Activated T-helper 17 cell treated with anti-CD3 and anti-CD28 coated beads, Interleukin-2, amount 50 U/mL, for 72 hours (primary cell): ENCODE measurements at regions not wholly inside any gene's neighbourhood (a gene's known extent, or its start where the extent isn't known, plus 50 kb on each side); places are given as distances from the start of the nearest gene placed in this dataset.

Source experiments
- ATAC-seq: fragments of 150-1000 bp; cut with Tn5 transposase; replicated peaks from 2 replicates; pipeline ENCODE4 v1.10.0; 2021; ENCODE audit warnings: mild to moderate bottlenecking, moderate library complexity
- H3K27ac Mint-ChIP-seq: one replicate; pipeline ENCODE4 v1.8.0; 2022; ENCODE audit warnings: mixed read lengths
- H3K27me3 Mint-ChIP-seq: one replicate; pipeline ENCODE4 v1.8.0; 2022; ENCODE audit warnings: mixed read lengths
- H3K36me3 Mint-ChIP-seq: one replicate; pipeline ENCODE4 v1.8.0; 2022; ENCODE audit warnings: low read depth, mild to moderate bottlenecking, mixed read lengths
- H3K4me1 Mint-ChIP-seq: one replicate; pipeline ENCODE4 v1.8.0; 2022; ENCODE audit warnings: mixed read lengths
- H3K4me3 Mint-ChIP-seq: one replicate; pipeline ENCODE4 v1.8.0; 2022; ENCODE audit warnings: mild to moderate bottlenecking, mixed read lengths
- H3K9me3 Mint-ChIP-seq: one replicate; pipeline ENCODE4 v1.8.0; 2022; ENCODE audit warnings: mixed read lengths

GRCh38 chr14:65916055-65916454 is 503.5 kb downstream of the FUT8 start:
- no peak for ATAC-seq
- Mint-ChIP-seq H3K36me3 (no peaks in the 10 kb centered on the region), H3K4me3 (no peak overlapping the region), H3K27me3 (no peaks in the 10 kb centered on the region), H3K4me1 (peaks cover 17% of the 10 kb centered on the region), H3K27ac (no peak overlapping the region), H3K9me3 (no peaks in the 10 kb centered on the region)

DNA sequence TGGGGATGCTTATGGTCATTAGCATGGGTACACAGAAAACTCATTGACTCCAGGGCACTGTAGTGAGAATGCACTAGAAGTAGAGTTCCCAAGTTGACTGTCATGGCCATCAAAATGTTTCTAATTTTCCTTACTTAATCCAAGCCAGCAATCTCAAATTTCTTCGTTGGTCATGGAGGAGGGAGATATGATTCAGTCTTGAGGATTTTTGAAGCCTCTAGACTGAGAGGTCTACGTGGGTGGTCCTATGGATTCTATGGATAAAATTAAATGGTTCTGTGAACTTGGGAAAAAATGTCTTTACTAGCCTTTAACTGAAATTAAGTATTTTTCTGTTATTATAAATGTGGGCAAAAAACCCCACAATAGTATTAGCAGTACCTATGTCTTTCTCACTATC is 508.5 kb downstream of the FUT8 start:
- no peaks in the 10 kb centered on the region for H3K36me3 Mint-ChIP-seq
- H3K27me3 Mint-ChIP-seq: no peaks in the 10 kb centered on the region
- peaks cover 14% of the 10 kb centered on the region for H3K4me1 Mint-ChIP-seq

GRCh38 chr14:65922142-65922541 is 509.6 kb downstream of the FUT8 start:
- H3K36me3 Mint-ChIP-seq: no peaks in the 10 kb centered on the region
- ATAC-seq: no peak
- H3K9me3 Mint-ChIP-seq: no peaks in the 10 kb centered on the region
- H3K27ac Mint-ChIP-seq: no peak overlapping the region
- H3K4me3 Mint-ChIP-seq: no peak overlapping the region
- H3K4me1 Mint-ChIP-seq: peaks cover 19% of the 10 kb centered on the region
- H3K27me3 Mint-ChIP-seq: no peaks in the 10 kb centered on the region

More for the DNA sequence above, 508.5 kb downstream of the FUT8 start:
- no peak overlapping the region for H3K27ac Mint-ChIP-seq
- H3K4me3 Mint-ChIP-seq: no peak overlapping the region
- ATAC-seq: no peak
- H3K9me3 Mint-ChIP-seq: no peaks in the 10 kb centered on the region

DNA sequence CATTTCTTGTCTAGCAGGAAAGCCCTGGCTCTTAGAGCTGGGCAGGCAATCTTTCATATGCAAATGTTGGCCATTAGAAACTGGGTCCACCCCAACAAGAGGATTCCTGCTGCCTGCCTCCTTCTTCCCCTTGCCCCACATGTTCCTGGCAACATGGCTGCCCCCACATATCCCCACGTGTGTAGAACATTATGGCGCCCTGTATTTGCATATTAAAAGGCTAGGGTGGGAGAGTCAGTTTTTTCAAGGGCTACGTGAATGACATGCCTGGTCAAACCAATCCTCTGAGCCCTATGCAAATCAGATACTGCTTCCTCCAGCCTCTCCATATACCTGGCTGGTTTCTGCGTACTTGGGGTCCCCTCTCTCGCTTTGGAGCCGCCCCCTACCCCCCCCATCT is 514.0 kb downstream of the FUT8 start:
- Mint-ChIP-seq H3K4me3 (peak overlapping the region; percentile 74), H3K27me3 (no peaks in the 10 kb centered on the region), H3K9me3 (no peaks in the 10 kb centered on the region), H3K27ac (peak overlapping the region; percentile 93), H3K36me3 (no peaks in the 10 kb centered on the region), H3K4me1 (peaks cover 43% of the 10 kb centered on the region)
- no peak for ATAC-seq

- Mint-ChIP-seq H3K27ac (peak overlapping the region; percentile 93), H3K4me1 (peaks cover 43% of the 10 kb centered on the region), H3K9me3 (no peaks in the 10 kb centered on the region), H3K27me3 (no peaks in the 10 kb centered on the region), H3K4me3 (peak overlapping the region; percentile 74), H3K36me3 (no peaks in the 10 kb centered on the region)
- ATAC-seq: no peak
Observed at GRCh38 chr14:65926935-65927700, 514.6 kb downstream of the FUT8 start.

GRCh38 chr14:65927931-65928356 is 515.4 kb downstream of the FUT8 start:
- Mint-ChIP-seq H3K9me3 (no peaks in the 10 kb centered on the region), H3K4me1 (peaks cover 43% of the 10 kb centered on the region), H3K36me3 (no peaks in the 10 kb centered on the region), H3K4me3 (peak overlapping the region; percentile 74), H3K27me3 (no peaks in the 10 kb centered on the region), H3K27ac (peak overlapping the region; percentile 93)
- peak; percentile 98 for ATAC-seq

- Mint-ChIP-seq H3K36me3 (no peaks in the 10 kb centered on the region), H3K27me3 (no peaks in the 10 kb centered on the region), H3K9me3 (no peaks in the 10 kb centered on the region), H3K4me3 (peak overlapping the region; percentile 74), H3K27ac (peak overlapping the region; percentile 93), H3K4me1 (peaks cover 43% of the 10 kb centered on the region)
- no peak for ATAC-seq
Observed at GRCh38 chr14:65928995-65929394, 516.5 kb downstream of the FUT8 start.

- no peaks in the 10 kb centered on the region for H3K27me3 Mint-ChIP-seq
- no peak overlapping the region for H3K27ac Mint-ChIP-seq
- no peaks in the 10 kb centered on the region for H3K9me3 Mint-ChIP-seq
- H3K36me3 Mint-ChIP-seq: no peaks in the 10 kb centered on the region
- no peak overlapping the region for H3K4me3 Mint-ChIP-seq
- no peak for ATAC-seq
- peaks cover 31% of the 10 kb centered on the region for H3K4me1 Mint-ChIP-seq
Observed at GRCh38 chr14:65933400-65934069, 521.0 kb downstream of the FUT8 start.

DNA sequence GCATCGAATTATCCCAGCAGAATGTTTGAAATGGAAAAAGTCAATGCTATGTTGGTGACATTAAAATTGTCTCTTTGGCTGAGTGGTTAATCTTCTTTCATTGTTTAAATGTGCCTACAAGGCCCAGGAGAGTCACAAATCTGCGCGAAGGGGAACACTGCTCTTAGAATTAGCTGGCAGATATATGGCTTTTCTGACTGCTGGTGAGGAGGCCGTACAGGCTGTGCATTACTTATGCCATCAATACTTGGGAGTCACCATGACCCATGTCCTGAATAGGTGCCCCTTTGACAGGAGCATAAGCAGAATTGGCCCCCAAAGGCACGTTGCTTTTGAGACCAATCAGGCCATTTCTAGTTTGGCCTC is 521.5 kb downstream of the FUT8 start:
- no peaks in the 10 kb centered on the region for H3K36me3 Mint-ChIP-seq
- no peak for ATAC-seq
- no peaks in the 10 kb centered on the region for H3K27me3 Mint-ChIP-seq
- no peak overlapping the region for H3K27ac Mint-ChIP-seq
- H3K4me3 Mint-ChIP-seq: no peak overlapping the region
- H3K9me3 Mint-ChIP-seq: no peaks in the 10 kb centered on the region
- peaks cover 28% of the 10 kb centered on the region for H3K4me1 Mint-ChIP-seq

GRCh38 chr14:65936342-65936975 is 523.9 kb downstream of the FUT8 start:
- H3K36me3 Mint-ChIP-seq: no peaks in the 10 kb centered on the region
- peaks cover 23% of the 10 kb centered on the region for H3K4me1 Mint-ChIP-seq
- peak overlapping the region; percentile 67 for H3K4me3 Mint-ChIP-seq
- no peaks in the 10 kb centered on the region for H3K27me3 Mint-ChIP-seq
- no peak for ATAC-seq
- H3K9me3 Mint-ChIP-seq: no peaks in the 10 kb centered on the region
- H3K27ac Mint-ChIP-seq: peak overlapping the region; percentile 69

DNA sequence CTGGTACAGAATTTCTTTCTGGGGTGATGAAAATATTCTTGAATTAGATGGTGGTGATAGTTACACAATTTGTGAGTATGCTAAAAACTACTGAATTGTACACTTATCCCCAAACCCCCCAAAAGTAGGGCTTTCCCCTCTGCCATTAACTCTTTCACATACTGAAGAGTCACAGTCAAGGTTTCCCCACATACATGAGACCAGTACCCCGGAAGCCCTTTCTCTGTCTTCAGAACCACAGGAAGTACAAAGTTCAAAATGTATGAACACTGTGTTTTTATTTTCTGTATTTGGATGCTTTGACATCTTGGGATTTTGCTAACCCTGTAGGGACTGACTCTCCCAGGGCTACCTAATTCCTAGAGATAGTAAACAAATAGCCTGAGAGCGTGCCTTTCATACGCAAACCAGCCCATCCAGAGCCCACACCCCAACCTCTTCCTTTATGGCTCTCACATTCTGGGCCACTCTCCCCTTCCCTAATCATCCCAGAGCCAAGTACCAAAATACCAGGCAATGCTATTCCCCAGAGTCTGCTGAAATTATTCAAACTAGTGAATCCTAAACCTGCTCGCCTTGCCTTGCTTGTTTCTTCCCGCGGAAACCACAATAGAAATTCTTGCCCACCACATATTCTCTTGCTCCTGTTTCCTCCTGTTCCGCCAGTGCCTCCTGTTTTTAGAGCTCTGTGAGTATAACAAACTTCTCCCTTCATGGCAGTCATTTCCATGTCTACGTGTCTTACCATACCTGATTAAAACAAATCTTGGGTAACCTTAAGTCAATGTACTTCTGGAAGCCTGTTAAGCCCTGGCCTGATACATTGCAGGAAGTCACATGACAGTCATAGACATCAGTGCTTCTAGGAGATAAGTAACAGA is 524.8 kb downstream of the FUT8 start:
- H3K4me1 Mint-ChIP-seq: peaks cover 23% of the 10 kb centered on the region
- H3K27me3 Mint-ChIP-seq: no peaks in the 10 kb centered on the region
- no peaks in the 10 kb centered on the region for H3K36me3 Mint-ChIP-seq
- H3K9me3 Mint-ChIP-seq: no peaks in the 10 kb centered on the region
- peak overlapping the region; percentile 67 for H3K4me3 Mint-ChIP-seq
- ATAC-seq: peak; percentile 72
- peak overlapping the region; percentile 69 for H3K27ac Mint-ChIP-seq

- ATAC-seq: peak; percentile 56
- Mint-ChIP-seq H3K36me3 (no peaks in the 10 kb centered on the region), H3K4me1 (peaks cover 23% of the 10 kb centered on the region), H3K9me3 (no peaks in the 10 kb centered on the region), H3K27me3 (no peaks in the 10 kb centered on the region), H3K27ac (peak overlapping the region; percentile 69), H3K4me3 (peak overlapping the region; percentile 67)
Observed at GRCh38 chr14:65937960-65938316, 525.4 kb downstream of the FUT8 start.

DNA sequence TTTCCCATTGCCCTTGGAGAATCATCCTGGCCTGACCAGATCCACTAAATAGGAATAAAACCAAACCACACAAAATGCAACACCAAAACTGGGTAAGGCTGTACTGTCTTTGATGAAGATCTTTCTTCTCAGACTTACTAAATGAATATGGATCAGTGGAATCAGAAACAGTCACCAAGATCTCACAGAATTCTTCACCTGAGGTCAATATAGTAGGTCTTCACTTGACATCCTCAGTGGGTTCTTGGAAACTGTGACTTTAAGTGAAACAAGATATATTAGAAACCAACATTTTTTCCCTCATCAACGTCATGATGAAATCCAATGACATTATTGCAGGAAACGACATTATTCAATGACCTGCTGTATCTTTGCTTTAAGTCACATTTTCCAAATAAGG is 526.2 kb downstream of the FUT8 start:
- Mint-ChIP-seq H3K4me3 (peak overlapping the region; percentile 67), H3K4me1 (peaks cover 30% of the 10 kb centered on the region), H3K27me3 (no peaks in the 10 kb centered on the region), H3K27ac (no peak overlapping the region), H3K36me3 (no peaks in the 10 kb centered on the region), H3K9me3 (no peaks in the 10 kb centered on the region)
- peak; percentile 32 for ATAC-seq

DNA sequence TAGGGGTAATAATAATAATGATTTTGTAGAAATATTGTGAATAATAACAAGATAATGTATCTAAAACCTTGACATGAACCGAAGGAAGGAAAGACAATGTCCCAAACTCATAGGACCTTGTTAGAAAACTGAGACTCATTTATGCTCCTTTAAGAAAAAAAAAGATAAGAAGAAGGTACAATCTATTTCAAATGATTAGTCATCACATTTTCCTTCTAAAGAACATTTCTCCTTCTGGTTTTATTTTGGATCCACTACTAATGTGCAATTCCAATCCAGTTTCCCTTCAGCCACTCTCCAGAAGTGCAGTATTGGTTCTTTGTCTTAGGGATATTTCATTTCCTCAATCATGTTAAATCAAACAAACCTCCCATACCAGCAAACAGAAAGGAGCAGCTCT is 526.7 kb downstream of the FUT8 start:
- no peak for ATAC-seq
- peaks cover 35% of the 10 kb centered on the region for H3K4me1 Mint-ChIP-seq
- no peaks in the 10 kb centered on the region for H3K9me3 Mint-ChIP-seq
- H3K27me3 Mint-ChIP-seq: no peaks in the 10 kb centered on the region
- H3K36me3 Mint-ChIP-seq: no peaks in the 10 kb centered on the region
- H3K4me3 Mint-ChIP-seq: no peak overlapping the region
- H3K27ac Mint-ChIP-seq: no peak overlapping the region
